ENCODE measurements at regions not wholly inside any gene's neighbourhood (a gene's known extent, or its start where the extent isn't known, plus 50 kb on each side); places are given as distances from the start of the nearest gene placed in this dataset.
"Not testable (repeated sequence)": the region's sequence is repeated elsewhere in the genome, so short reads cannot be mapped to it uniquely, and the experiment has no call there.

- POLR2A ChIA-PET: no interaction called here
- Histone ChIP-seq H3F3A (replicated peaks; ENCODE audit: insufficient read depth) (no peaks in the 10 kb centered on the region), H3K27ac (ENCODE audit: low read depth in 2 of 2, low read length in 1 of 2) (no peak overlapping the region), H3K4me2 (no peak overlapping the region), H3K79me2 (ENCODE audit: insufficient read depth) (no peaks in the 10 kb centered on the region), H3K9me2 (no peaks in the 10 kb centered on the region), H3K27me3 (ENCODE audit: insufficient read depth) (no peaks in the 10 kb centered on the region), H3K36me3 (replicated peaks in 1 of 2; ENCODE audit: control insufficient read depth in 1 of 2, insufficient read depth in 2 of 2, low read length in 1 of 2) (no peaks in the 10 kb centered on the region), H3K9me3 (no peaks in the 10 kb centered on the region), H4K20me1 (ENCODE audit: insufficient read depth) (no peaks in the 10 kb centered on the region), H2AFZ (ENCODE audit: low read depth) (no peak overlapping the region), H3K4me3 (ENCODE audit: low read depth in 2 of 2, low read length in 1 of 2) (no peak overlapping the region), H3K4me1 (ENCODE audit: control insufficient read depth in 1 of 2, insufficient read depth in 2 of 2, low read depth in 1 of 2, low read length in 1 of 2) (no peaks in the 10 kb centered on the region), H3K9ac (no peak overlapping the region)
- 8% methylated on average over 6 of the region's 6 CpGs for WGBS (ENCODE audit: low lambda C conversion rate)
- no peak for DNase-seq
- CTCF ChIA-PET: no interaction called here
- TF ChIP-seq GATA2 (CRISPR knock-in tag; IDR thresholded peaks at IDR 0.05) (no peak), IRF3 (IDR thresholded peaks at IDR 0.05; ENCODE audit: low read depth, low read length) (no peak), FOSL2 (IDR thresholded peaks at IDR 0.05; ENCODE audit: borderline replicate concordance, low read depth) (no peak), RXRA (IDR thresholded peaks at IDR 0.05; ENCODE audit: borderline replicate concordance, low read depth) (no peak), USF1 (IDR thresholded peaks at IDR 0.05; ENCODE audit: borderline replicate concordance, low read depth) (no peak), SIN3A (IDR thresholded peaks at IDR 0.05; ENCODE audit: borderline replicate concordance, low read depth, low read length) (no peak), MEF2A (IDR thresholded peaks at IDR 0.05; ENCODE audit: borderline replicate concordance, low read depth) (no peak), POLR2AphosphoS5 (IDR thresholded peaks at IDR 0.05; ENCODE audit: low read depth, low read length) (no peak), FOXM1 (IDR thresholded peaks at IDR 0.05; ENCODE audit: low read depth) (no peak), TEAD4 (IDR thresholded peaks at IDR 0.05; ENCODE audit: borderline replicate concordance, insufficient read depth) (no peak), YY1 (IDR thresholded peaks at IDR 0.05; ENCODE audit: low read depth) (no peak)
- TF ChIP-seq, protein P1, sequence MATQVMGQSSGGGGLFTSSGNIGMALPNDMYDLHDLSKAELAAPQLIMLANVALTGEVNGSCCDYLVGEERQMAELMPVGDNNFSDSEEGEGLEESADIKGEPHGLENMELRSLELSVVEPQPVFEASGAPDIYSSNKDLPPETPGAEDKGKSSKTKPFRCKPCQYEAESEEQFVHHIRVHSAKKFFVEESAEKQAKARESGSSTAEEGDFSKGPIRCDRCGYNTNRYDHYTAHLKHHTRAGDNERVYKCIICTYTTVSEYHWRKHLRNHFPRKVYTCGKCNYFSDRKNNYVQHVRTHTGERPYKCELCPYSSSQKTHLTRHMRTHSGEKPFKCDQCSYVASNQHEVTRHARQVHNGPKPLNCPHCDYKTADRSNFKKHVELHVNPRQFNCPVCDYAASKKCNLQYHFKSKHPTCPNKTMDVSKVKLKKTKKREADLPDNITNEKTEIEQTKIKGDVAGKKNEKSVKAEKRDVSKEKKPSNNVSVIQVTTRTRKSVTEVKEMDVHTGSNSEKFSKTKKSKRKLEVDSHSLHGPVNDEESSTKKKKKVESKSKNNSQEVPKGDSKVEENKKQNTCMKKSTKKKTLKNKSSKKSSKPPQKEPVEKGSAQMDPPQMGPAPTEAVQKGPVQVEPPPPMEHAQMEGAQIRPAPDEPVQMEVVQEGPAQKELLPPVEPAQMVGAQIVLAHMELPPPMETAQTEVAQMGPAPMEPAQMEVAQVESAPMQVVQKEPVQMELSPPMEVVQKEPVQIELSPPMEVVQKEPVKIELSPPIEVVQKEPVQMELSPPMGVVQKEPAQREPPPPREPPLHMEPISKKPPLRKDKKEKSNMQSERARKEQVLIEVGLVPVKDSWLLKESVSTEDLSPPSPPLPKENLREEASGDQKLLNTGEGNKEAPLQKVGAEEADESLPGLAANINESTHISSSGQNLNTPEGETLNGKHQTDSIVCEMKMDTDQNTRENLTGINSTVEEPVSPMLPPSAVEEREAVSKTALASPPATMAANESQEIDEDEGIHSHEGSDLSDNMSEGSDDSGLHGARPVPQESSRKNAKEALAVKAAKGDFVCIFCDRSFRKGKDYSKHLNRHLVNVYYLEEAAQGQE (IDR thresholded peaks at IDR 0.05; ENCODE audit: low read depth, low read length): no peak
- TF ChIP-seq, protein P2, sequence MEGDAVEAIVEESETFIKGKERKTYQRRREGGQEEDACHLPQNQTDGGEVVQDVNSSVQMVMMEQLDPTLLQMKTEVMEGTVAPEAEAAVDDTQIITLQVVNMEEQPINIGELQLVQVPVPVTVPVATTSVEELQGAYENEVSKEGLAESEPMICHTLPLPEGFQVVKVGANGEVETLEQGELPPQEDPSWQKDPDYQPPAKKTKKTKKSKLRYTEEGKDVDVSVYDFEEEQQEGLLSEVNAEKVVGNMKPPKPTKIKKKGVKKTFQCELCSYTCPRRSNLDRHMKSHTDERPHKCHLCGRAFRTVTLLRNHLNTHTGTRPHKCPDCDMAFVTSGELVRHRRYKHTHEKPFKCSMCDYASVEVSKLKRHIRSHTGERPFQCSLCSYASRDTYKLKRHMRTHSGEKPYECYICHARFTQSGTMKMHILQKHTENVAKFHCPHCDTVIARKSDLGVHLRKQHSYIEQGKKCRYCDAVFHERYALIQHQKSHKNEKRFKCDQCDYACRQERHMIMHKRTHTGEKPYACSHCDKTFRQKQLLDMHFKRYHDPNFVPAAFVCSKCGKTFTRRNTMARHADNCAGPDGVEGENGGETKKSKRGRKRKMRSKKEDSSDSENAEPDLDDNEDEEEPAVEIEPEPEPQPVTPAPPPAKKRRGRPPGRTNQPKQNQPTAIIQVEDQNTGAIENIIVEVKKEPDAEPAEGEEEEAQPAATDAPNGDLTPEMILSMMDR (IDR thresholded peaks at IDR 0.05): no peak
- TF ChIP-seq, protein P3, sequence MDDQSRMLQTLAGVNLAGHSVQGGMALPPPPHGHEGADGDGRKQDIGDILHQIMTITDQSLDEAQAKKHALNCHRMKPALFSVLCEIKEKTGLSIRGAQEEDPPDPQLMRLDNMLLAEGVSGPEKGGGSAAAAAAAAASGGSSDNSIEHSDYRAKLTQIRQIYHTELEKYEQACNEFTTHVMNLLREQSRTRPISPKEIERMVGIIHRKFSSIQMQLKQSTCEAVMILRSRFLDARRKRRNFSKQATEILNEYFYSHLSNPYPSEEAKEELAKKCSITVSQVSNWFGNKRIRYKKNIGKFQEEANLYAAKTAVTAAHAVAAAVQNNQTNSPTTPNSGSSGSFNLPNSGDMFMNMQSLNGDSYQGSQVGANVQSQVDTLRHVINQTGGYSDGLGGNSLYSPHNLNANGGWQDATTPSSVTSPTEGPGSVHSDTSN (IDR thresholded peaks at IDR 0.05): no peak
Observed at GRCh38 chr5:25448190-25448621, 803.4 kb upstream of the CDH10 start.

GRCh38 chr5:25446061-25446420, 801.3 kb upstream of the CDH10 start:
- H3K36me3 ChIP-seq (replicated peaks in 1 of 2; ENCODE audit: control insufficient read depth in 1 of 2, insufficient read depth in 2 of 2, low read length in 1 of 2); H3K9me2 ChIP-seq; DNase-seq; H3K79me2 ChIP-seq (ENCODE audit: insufficient read depth); H2AFZ ChIP-seq (ENCODE audit: low read depth); H3K4me2 ChIP-seq; H3K27me3 ChIP-seq (ENCODE audit: insufficient read depth); H3K9me3 ChIP-seq; CTCF ChIA-PET; H3F3A ChIP-seq (replicated peaks; ENCODE audit: insufficient read depth); H3K4me1 ChIP-seq (ENCODE audit: control insufficient read depth in 1 of 2, insufficient read depth in 2 of 2, low read depth in 1 of 2, low read length in 1 of 2); H3K4me3 ChIP-seq (ENCODE audit: low read depth in 2 of 2, low read length in 1 of 2); H3K9ac ChIP-seq; H3K27ac ChIP-seq (ENCODE audit: low read depth in 2 of 2, low read length in 1 of 2); H4K20me1 ChIP-seq (ENCODE audit: insufficient read depth); POLR2A ChIA-PET: not testable (repeated sequence)
- WGBS (ENCODE audit: low lambda C conversion rate): 6% methylated on average over 3 of the region's 3 CpGs

DNA sequence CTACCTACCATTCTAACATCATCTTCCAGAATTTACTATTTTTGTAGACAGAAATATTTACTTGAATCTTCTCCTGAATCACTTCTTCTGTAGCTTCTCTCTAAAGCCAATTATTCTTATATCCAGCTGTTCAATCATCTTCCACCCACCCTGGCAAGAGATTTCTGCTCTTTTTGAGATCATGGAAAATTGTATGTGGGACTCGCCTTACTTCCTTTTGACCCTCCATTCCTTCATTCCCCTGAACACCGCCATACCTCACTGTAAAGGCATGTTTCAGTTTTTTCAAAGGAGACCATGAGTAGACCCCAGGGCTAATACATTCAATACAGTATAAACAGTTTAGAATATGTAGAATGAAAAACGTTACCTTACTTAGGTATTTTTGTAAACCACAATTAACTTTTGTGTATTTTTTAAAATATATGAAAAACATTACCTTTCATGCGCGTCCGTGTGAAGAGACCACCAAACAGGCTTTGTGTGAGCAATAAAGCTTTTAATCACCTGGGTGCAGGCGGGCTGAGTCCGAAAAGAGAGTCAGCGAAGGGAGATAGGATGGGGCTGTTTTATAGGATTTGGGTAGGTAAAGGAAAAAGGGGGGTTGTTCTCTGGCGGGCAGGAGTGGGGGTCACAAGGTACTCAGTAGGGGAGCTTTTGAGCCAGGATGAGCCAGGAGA, 800.7 kb upstream of the CDH10 start:
- 32% methylated on average over 10 of the region's 10 CpGs for WGBS (ENCODE audit: low lambda C conversion rate)
- H3K4me1 ChIP-seq (ENCODE audit: control insufficient read depth in 1 of 2, insufficient read depth in 2 of 2, low read depth in 1 of 2, low read length in 1 of 2): not testable (repeated sequence)

More for the DNA sequence above, 800.7 kb upstream of the CDH10 start:
- H3K36me3 ChIP-seq (replicated peaks in 1 of 2; ENCODE audit: control insufficient read depth in 1 of 2, insufficient read depth in 2 of 2, low read length in 1 of 2); H3K4me2 ChIP-seq; H4K20me1 ChIP-seq (ENCODE audit: insufficient read depth); H3K9me2 ChIP-seq; H3K79me2 ChIP-seq (ENCODE audit: insufficient read depth); CTCF ChIA-PET; POLR2A ChIA-PET; H3K27me3 ChIP-seq (ENCODE audit: insufficient read depth); H3K4me3 ChIP-seq (ENCODE audit: low read depth in 2 of 2, low read length in 1 of 2); H3K27ac ChIP-seq (ENCODE audit: low read depth in 2 of 2, low read length in 1 of 2); DNase-seq; H2AFZ ChIP-seq (ENCODE audit: low read depth); H3K9me3 ChIP-seq; H3F3A ChIP-seq (replicated peaks; ENCODE audit: insufficient read depth); H3K9ac ChIP-seq: not testable (repeated sequence)

All from SK-N-SH (cell line).